HG02973 (cell line): ENCODE measurements at regions not wholly inside any gene's neighbourhood (a gene's known extent, or its start where the extent isn't known, plus 50 kb on each side); places are given as distances from the start of the nearest gene placed in this dataset.

Experiments used
- ATAC-seq: cut with Tn5 transposase; IDR thresholded peaks from one replicate; pipeline ENCODE4 v1.9.1; 2021; ENCODE audit warnings: moderate library complexity; ENCODE audit not compliant: unreplicated experiment

DNA sequence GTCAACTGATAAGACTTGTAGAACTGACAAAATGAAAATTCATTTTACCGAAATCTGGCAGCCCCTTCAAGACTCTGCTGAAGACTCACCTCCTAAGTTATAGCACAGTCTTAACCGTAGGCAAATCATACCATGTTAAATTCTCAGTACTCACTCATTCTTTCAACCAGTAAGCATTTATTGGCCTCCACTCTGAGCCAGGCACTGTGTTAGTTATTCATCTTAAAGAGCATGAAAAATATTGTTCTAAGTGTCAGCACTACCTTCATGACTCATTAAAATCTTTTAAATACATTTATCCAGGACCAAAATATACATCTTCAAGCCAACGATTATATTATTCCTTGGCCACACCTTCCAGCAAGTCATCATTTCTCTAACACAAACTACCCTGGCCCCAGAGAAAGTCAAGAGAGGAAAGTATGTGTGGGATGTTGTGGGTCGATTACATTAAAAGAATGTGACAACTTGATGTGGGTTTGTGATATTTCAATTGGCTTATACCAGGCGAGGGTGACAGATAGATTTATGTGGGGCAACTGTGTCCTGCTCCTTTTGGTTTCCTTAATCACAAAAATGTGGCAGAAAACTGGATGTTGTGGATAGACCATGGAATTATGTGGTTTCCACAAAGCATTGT is 55.0 kb downstream of the TMEM30B start:
- no peak for ATAC-seq

DNA sequence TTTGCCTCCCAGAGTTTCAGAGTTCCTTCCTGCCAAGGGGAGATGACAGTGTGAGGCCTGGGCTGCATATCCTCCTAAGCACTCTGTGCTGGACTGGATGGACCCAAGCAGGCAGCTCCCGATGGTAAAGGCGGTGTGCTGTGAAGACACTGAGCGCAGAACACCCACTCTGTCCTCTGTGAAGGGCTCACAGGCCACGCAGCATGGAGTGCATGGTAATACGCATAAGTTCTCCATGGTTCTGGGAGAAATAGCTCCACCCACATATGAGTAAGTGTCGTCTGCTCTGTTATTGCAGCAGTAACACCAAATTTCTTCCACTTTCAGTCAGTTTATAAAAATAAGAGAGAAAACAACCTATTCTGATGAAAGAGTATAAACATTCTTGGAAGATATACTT is 55.8 kb downstream of the TMEM30B start:
- no peak for ATAC-seq

DNA sequence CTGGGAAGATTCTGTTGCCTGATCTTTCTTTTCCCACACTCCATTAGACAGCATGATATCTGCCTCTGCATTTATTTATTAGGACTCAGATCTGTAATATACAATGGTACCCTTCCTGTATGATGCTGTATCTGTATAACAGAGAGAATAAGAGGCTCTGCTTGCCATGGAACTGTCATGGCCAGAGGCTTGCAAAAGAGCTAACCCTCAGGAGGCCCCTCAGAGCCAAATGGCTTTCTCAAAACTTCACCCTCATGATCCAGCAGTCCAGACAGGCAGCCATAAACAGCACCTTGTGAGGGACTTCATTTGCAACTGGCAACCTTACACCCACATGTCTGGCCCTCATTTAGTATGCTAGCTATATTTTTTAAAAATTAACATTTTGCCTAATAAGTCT is 57.6 kb downstream of the TMEM30B start:
- no peak for ATAC-seq

DNA sequence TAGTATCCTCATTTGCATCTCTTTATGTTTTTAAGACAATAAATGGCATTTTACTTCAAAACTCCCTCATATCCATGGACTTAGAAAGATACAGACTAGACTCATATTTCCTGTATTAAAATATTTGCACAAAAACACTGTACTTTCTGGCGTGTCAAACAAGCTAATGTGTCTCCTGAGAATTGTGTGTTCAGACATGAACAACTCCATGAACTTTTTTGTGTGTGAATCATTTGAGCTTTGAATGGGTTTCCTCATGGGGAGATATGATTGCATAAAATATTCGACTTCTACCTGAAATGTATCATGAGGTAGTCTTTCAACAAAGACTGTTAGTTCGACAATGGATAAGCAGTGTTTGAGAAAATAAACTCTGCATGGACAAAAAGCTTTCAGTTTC is 58.8 kb downstream of the TMEM30B start:
- no peak for ATAC-seq

DNA sequence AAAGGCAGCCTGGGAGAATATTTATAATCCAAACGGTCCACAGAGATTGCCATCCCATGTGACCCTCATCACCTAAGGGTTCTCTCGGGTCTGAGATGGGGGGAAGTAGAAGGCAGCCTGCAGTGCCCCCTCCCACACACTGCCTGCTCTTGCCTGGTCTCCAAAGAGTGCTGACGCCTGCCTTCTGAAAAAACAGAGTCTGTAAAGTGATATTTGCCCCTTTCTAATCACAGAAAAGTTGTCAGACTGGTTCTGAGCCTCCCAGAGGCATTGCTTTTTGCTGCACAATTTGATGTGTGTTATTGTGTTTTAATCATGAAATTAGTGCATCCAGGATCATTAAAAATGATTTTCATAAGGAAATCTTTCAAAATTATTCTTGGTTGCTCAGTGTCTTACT is 59.2 kb downstream of the TMEM30B start:
- ATAC-seq, result no peak

DNA sequence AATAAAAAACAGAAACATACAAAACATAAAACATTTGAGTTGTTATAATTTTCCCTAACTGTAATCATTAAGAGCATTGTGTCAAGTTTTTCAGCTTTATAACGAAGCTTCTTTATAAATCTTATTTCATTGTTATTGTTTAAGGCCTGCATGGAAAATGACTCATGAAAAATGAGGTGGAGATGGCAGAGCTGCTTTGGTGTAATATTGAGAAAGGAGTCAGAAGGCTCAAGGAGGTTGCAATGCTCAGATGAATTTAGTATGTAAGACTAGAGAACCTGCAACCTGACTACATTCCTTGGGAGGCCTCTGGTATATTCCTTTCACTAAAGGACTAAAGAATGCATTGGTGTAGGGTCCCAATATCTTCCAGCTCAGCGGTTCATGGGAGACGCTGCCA is 61.5 kb downstream of the TMEM30B start:
- ATAC-seq, result no peak

DNA sequence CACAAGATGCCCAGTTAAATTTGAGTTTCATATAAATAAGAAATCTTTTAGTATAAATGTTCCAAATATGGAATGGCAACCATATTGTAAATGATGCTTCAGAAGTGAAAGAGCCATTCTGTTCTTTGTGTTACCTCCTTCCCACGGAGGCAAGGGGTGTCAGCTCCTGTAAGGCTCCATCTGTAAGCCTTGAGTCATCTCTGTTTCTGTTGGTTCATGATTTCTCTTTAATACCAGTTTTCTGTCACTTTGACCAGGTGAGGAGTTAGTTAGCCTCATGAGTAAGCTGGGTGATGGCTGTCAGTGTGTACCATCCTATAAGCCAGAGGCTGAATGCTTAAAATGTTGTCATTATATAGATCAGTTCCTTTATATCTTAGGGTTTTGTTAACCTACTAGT is 61.9 kb downstream of the TMEM30B start:
- ATAC-seq, result no peak

DNA sequence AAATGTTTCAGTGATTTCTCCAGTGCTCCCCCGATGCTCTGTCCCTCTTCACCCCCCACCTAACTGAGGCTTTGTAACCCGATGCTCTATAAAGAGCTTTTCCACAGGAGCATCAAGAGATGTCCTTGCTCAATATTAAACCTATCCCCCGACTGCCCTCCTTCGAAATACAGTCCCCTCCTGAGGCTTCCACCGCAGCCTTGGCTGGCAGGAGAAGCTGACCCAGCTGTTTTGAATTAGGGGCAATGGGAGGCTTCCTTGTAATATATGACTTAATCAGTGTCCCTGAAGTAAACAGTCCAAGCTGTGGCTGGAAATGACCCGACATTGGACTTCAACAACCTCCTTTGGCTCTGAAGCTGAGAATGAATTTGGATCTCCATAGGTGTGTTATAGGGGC is 62.4 kb downstream of the TMEM30B start:
- no peak for ATAC-seq

DNA sequence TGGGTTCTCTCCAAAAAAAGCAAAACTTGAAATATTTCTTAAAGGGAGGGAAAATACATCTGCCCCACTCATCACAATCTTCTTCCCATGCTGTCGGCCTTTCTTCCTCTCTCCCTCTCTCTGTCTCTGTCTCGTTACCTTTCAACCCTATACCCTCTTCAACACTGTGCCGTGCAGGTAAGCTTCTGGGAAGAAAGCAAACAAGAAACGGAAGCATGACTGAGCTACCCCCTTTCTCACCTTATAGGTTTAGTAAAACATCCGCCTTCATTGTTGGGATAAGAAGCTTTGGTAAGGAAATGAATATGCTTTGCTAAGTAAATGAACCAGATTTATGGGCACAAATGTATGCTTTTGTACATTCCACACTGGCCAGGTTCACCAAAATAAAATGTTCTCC is 63.0 kb downstream of the TMEM30B start:
- ATAC-seq, result no peak

DNA sequence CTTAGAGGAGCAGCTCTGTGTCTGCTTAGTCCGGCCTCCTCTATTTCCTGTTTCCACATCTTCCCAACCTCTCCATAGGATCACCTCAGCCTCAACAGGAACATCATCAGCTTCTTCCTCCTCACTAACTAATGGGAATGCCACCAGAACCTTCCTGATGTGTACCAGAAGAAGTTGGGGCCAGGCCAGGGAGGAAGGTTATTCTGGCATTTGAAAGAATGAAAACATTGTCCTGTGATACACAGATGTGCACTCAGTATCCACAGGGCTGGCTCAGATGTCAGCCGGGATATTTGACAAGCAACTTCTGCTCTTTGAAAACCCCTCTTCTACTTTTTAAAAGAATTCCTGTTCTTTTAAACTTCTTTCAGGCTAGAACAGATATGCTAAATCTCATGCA is 63.6 kb downstream of the TMEM30B start:
- ATAC-seq, result no peak

DNA sequence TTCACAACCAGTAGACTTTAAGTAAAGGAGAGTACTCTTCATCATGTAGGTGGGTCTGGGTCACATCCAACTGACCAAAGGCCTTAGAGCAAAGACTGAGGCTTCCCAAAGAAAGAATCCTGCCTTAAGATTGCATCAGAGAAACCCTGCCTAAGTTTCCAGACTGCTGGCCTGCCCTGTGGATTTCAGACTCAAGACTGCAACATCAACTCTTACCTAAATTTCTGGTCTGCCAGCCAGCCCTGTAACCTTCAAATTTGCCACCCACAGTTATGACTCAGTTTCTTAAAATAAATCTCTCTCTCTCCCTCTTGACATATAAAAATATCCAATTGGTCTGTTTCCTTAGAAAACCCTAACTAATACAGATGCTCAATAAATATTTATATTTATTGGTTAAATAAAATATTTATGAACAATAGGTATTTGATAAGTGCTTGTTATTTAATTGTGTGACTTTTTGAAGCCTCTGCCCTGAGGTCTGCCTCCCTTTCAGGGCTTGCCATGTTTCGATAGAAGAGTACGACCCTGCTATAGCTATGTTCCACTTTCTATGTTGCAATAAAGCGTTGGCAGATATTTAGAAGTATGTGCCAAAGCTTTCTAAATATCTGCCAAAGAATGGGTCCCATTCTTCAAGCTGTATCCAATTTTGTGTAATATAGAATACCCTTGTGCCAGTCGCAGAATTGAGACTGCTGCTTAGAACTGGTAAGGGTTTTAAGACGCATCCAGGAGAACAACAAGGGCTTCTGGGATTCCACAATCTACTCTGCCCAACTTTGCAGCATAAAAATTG is 65.7 kb downstream of the TMEM30B start:
- no peak for ATAC-seq

DNA sequence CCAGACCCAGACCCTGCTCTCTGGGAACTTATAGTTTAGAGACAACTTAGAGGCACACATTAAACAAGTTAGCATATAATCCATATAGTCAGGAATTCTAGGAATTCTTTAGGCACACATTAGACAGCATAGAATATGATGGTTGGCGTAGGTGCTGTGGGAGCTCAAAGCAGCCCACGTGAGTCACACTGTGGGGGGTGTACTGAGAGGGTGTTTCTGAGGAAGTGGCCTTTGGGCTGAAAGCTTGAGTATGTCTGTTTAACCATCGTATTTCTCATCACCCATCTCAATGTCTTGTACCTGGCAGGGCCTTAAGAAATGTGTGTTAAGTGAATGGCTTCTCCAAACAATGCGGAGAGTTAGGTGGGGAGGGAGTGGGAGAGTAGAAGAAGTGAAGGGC is 67.2 kb downstream of the TMEM30B start:
- ATAC-seq, result no peak

DNA sequence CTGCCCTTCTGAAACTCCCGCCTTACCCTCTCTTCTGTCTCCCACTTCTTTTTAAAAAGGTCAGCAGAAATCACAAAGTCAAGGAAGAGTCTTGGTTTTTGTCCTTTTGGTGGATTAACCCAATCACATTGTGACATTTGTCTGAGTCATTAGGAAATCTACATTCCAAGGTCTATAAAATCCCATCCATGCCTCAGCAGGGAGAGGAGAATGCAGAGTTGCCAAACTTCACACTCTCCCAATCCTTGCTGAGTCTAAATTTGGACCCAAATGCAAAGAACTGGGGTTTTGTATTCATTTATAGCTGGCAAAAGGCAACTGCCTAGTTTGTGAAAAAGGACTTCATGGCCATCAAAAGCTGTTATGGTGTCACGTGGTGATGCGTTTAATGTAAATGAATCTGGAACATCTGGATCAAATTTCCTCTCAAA is 67.9 kb downstream of the TMEM30B start:
- ATAC-seq, result no peak

DNA sequence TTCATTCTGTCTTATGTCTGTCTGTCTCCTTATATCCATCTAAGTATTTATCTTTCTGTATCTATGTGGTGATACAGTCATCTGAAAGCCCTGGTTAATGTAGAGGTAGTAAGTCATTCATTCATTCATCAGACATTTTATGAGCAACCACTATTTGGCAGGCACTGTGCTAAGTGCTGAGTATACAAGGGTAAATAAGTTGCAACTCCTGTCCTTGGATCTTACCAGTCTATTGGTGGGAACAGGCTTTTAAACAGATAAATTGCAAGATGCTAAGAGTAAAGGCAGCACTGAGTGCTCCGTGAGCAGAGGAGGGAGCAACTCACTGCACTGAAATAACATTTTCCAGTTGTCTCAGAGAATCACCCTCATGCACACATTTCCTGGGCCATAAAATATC is 68.6 kb downstream of the TMEM30B start:
- no peak for ATAC-seq

DNA sequence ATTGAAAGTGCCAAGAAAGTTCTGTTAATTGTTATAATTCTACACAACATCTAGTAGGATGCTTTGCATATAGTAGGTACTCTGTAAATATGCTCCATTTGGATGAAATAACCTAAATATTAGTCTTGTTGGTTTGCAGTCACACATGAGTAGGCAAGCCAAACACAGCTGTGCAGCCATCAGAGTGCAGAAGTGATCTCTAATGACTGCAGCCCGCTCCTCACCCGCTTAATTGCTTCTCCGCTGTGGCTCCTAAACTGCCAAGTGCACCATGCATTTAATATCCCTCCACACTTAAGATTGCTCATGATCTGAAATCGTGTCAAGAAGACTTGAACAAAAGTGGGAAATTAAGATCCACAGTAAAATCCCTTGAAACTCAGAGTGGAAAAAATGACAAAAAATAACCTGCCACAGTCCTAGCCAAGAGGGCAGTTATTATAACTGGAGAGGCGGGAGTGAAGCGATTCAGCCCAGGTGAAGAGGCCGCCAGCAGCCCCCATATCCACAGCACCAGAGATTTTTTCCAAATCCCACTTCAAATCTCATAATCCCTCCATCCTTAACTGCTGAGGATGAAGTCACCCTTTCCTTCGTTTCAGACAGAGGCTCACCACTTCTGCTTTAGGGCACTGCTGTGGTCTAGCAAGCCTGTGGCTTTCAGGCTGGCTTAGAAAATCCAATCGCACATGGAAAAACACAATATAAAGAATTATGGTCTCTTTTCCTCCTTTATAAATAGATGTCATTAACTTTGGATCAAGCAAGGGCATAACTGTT is 69.5 kb downstream of the TMEM30B start:
- no peak for ATAC-seq

DNA sequence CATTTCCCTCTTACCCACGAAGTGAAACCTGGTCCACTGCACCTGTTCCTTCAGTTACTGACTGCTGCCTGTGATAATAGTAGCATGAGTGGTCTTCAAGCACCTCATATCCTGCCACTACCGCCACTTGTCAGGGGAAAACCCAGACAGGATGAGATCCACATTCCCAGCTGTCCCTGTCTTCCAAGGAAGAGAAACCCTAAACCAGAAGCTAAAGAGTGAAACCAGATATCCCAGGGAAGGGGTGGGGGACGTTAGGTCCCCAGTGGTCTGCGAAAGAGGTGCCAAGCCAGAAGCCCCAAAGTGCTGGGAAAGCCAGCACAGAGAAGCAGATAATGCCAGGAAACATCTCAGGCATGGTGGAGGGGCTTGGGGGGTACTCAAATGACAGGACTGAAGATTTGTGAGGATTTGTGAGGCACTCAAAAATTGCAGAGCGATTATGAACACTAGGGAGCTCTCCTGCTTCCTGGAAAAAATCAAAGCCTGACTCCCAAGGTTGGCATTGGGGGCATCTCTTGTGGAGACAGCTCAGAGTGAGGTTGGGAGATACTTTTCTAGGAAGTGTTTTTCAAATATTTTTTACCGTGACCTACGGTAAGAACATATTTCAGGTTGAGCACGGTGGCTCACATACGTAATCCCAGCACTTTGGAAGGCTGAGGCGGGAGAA is 77.9 kb downstream of the TMEM30B start:
- no peak for ATAC-seq

DNA sequence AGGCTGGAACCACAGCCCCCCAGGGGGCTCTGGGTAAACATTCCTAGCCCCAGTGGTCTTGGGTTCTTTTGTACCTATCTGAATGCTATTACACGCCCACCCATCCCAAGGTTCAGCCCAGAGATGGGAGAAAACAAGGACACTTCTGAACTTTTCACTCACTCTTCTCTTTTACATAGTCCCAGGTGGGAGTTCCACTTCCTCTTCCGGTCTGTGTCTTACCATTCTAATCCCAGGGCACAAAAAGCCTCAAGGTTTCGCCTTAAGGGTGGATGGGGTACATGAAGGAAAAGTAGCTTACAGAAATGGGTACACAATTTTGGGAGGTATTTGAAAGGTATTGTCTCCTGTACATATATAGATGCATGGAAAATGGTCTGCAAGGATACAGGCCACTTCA is 79.0 kb downstream of the TMEM30B start:
- no peak for ATAC-seq

DNA sequence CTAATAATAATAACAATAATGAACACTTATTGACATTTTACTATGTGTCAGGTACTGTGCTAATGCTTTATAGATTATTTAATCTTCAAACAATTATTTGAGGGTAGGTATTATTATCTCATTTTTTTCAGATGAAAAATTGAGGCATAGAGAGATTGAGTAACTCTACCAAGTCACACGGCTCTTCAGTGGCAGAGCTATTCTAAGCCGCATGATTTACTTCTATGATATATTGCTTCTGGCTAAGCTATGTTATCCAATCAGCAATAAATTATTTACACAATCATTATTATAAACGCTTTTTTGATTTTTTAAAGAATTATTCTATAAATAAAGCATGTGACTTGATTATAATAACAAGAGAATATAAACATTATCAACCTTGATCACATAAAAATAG is 80.0 kb downstream of the TMEM30B start:
- ATAC-seq, result no peak

DNA sequence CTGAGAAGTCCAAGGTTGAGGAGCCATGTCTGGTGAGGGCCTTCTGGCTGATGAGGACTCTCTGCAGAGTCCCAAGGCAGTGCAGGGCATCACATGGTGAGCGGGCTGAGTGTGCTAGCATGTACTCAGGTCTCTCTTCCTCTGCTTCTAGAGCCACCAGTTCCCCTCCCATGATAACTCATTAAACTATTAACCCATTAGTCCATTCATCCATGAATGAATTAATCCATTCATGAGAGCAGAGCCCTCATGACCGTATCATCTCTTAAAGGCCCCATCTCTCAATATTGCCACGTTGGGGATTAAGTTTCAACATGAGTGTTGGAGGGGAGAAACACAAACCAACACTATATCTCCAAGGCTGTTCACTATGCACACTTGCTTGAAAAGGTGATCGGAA is 83.7 kb downstream of the TMEM30B start:
- no peak for ATAC-seq

DNA sequence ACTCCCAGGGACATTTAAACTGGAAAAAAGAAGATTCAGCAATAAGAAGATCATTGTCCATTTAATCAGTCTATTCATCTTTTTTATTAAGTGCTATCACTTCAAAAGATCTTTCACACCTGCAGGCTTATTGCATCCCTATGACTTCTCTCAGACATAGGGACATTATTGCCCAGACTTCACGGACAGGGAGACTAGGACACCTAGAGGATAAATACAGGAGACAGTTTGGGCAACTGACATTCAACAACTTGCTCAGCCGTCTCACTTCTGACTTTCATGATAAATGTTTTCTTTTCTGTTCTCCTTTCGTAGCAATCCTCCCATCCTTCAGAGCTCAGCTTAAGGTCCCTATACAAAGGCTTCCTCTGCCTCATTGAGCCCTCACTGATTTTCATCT is 84.3 kb downstream of the TMEM30B start:
- no peak for ATAC-seq

DNA sequence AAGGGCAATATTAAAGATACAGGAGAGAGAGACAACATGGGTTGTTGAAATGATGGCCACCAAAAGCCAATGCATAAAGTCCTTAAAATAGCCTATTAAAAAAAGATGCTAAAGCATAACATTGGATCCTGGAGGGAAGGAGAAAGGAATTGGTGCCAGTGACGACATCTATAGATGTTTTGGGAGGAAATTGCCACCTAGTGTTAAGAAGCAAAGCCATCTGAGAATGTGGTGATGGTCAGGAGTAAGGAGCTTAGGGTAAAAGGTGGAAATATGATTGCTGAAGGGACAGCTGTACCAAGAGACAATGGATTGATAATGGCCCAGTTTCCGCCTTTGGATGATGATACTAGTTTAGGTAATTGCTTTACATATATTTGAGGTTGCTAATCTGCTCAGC is 85.1 kb downstream of the TMEM30B start:
- ATAC-seq, result no peak
